CD4-positive, alpha-beta T cell treated with Interleukin-17A for 1 hour (primary cell): ENCODE measurements at regions not wholly inside any gene's neighbourhood (a gene's known extent, or its start where the extent isn't known, plus 50 kb on each side); places are given as distances from the start of the nearest gene placed in this dataset.
"Not testable (repeated sequence)": the region's sequence is repeated elsewhere in the genome, so short reads cannot be mapped to it uniquely, and the experiment has no call there.

Experiments
- DNase-seq: peaks from one replicate; pipeline ENCODE4 v3.0.0-alpha.2; 2020

- DNase-seq: no peak
Measured at GRCh38 chr2:194870974-194871535, 786.0 kb upstream of the SLC39A10 start.

- DNase-seq: no peak
Measured at GRCh38 chr2:194867328-194867727, 789.7 kb upstream of the SLC39A10 start.

GRCh38 chr2:194854941-194855340, 802.1 kb upstream of the SLC39A10 start:
- DNase-seq: no peak

- DNase-seq: no peak
Measured at GRCh38 chr2:194842871-194843270, 814.2 kb upstream of the SLC39A10 start.

- not testable (repeated sequence) for DNase-seq
Measured at GRCh38 chr2:194834371-194834770, 822.7 kb upstream of the SLC39A10 start.

- DNase-seq: no peak
Measured at GRCh38 chr2:194826241-194826640, 830.8 kb upstream of the SLC39A10 start.

GRCh38 chr2:194824450-194824849, 832.6 kb upstream of the SLC39A10 start:
- no peak for DNase-seq

GRCh38 chr2:194822657-194823056, 834.4 kb upstream of the SLC39A10 start:
- no peak for DNase-seq

GRCh38 chr2:194822097-194822496, 834.9 kb upstream of the SLC39A10 start:
- no peak for DNase-seq

GRCh38 chr2:194819367-194819766, 837.7 kb upstream of the SLC39A10 start:
- no peak for DNase-seq

GRCh38 chr2:194815475-194815874, 841.6 kb upstream of the SLC39A10 start:
- DNase-seq: no peak

GRCh38 chr2:194802589-194802988, 854.4 kb upstream of the SLC39A10 start:
- no peak for DNase-seq

- not testable (repeated sequence) for DNase-seq
Measured at GRCh38 chr2:194787071-194787470, 870.0 kb upstream of the SLC39A10 start.

- DNase-seq: not testable (repeated sequence)
Measured at GRCh38 chr2:194771394-194771793, 885.6 kb upstream of the SLC39A10 start.

- DNase-seq: no peak
Measured at GRCh38 chr2:194769030-194769429, 888.0 kb upstream of the SLC39A10 start.

GRCh38 chr2:194765723-194766122, 891.3 kb upstream of the SLC39A10 start:
- no peak for DNase-seq

- no peak for DNase-seq
Measured at GRCh38 chr2:194750926-194751325, 906.1 kb upstream of the SLC39A10 start.

- DNase-seq: no peak
Measured at GRCh38 chr2:194745557-194746146, 911.4 kb upstream of the SLC39A10 start.

- DNase-seq: no peak
Measured at GRCh38 chr2:194742706-194743105, 914.3 kb upstream of the SLC39A10 start.

- DNase-seq: no peak
Measured at GRCh38 chr2:194739217-194739616, 917.8 kb upstream of the SLC39A10 start.

GRCh38 chr2:194735837-194736542, 921.0 kb upstream of the SLC39A10 start:
- DNase-seq: no peak

- no peak for DNase-seq
Measured at GRCh38 chr2:194730266-194730665, 926.8 kb upstream of the SLC39A10 start.

GRCh38 chr2:194725169-194725568, 931.9 kb upstream of the SLC39A10 start:
- no peak for DNase-seq

- no peak for DNase-seq
Measured at GRCh38 chr2:194723446-194723845, 933.6 kb upstream of the SLC39A10 start.
